Heart left ventricle (tissue), 16 donors: ENCODE measurements at regions not wholly inside any gene's neighbourhood (a gene's known extent, or its start where the extent isn't known, plus 50 kb on each side); places are given as distances from the start of the nearest gene placed in this dataset.

ENCODE experiments used
- ATAC-seq, 4 donors: fragments of 200-7000 bp; cut with Tn5 transposase; one replicate each; pipeline ENCODE4 v1.9.1; 2020 to 2022; ENCODE audit warnings: moderate library complexity in 4 of 4, mild to moderate bottlenecking in 3 of 4, moderate number of reproducible peaks in 1 of 4
- DNase-seq, 5 donors: peaks; one replicate each; pipeline ENCODE4 v3.0.0-alpha.2; 2020
- H3K27ac ChIP-seq, 12 donors: fragments of 200-600 bp; sonication (generic) in 4 of 12; one replicate each; pipeline versions ENCODE4 v1.5.0 to v1.8.0; 2016 to 2022; ENCODE audit warnings: mild to moderate bottlenecking in 2 of 12
- H3K27me3 ChIP-seq, 9 donors: fragments of 200-600 bp; sonication (generic) in 2 of 9; one replicate each; pipeline versions ENCODE4 v1.5.1 to v1.8.0; 2016 to 2022; ENCODE audit warnings: mild to moderate bottlenecking in 3 of 9
- H3K36me3 ChIP-seq, 9 donors: fragments of 200-600 bp; sonication (generic) in 2 of 9; one replicate each; pipeline versions ENCODE4 v1.5.0 to v1.8.0; 2018 to 2022; ENCODE audit warnings: mild to moderate bottlenecking in 2 of 9
- H3K4me1 ChIP-seq, 12 donors: fragments of 200-600 bp; sonication (generic) in 4 of 12; one replicate each; pipeline versions ENCODE4 v1.5.0 to v1.8.0; 2016 to 2022; ENCODE audit warnings: mild to moderate bottlenecking in 3 of 12
- H3K4me3 ChIP-seq, 12 donors: fragments of 200-600 bp; sonication (generic) in 4 of 12; one replicate each; pipeline versions ENCODE4 v1.5.0 to v1.8.0; 2017 to 2022; ENCODE audit warnings: mild to moderate bottlenecking in 9 of 12, moderate library complexity in 4 of 12
- H3K9me3 ChIP-seq, 12 donors: fragments of 200-600 bp; sonication (generic) in 4 of 12; one replicate each; pipeline versions ENCODE4 v1.5.0 to v1.8.0; 2016 to 2022; ENCODE audit warnings: mild to moderate bottlenecking in 1 of 12
- POLR2A ChIP-seq, 2 donors: fragments of 450-650 bp; IDR thresholded peaks; one replicate each; pipeline ENCODE4 v1.6.1; 2017; ENCODE audit warnings: antibody characterized with exemption in 2 of 2, mild to moderate bottlenecking in 2 of 2, moderate library complexity in 2 of 2
- WGBS, 4 donors: extraction: QIAGEN DNeasy Blood & Tissue Kit in 2 of 4; methylation state at CpG; one replicate each; pipeline versions ENCODE4 v1.1.5 to v1.1.7; 2013 to 2018; 5-methylcytosine and 5-hydroxymethylcytosine counted together
- intact Hi-C, 10 donors: fragments of 100-400 bp; cut with DNase I; formaldehyde crosslinking; loops; one replicate each; pipeline versions ENCODE4 v1.11.1 to v1.14.2; 2022
- TF ChIP-seq, protein P1 (sequence below), 12 donors: fragments of 200-600 bp; sonication (generic) in 4 of 12; IDR thresholded peaks; one replicate each; pipeline versions ENCODE4 v1.5.0 to v1.8.0; 2018 to 2022; ENCODE audit warnings: antibody characterized with exemption in 12 of 12, mild to moderate bottlenecking in 5 of 12
- donor health status: ischemic (EF 13 %, LVEDD 7.1; RV severe dilation, severe dysfunction).
- donor health status: healthy with polysubstance abuse.
- donor health status: DM: no; HTN: yes; CAD: no.
- donor health status: DM: no; HTN: no; CAD: no.
- donor health status: ischemic (EF 25% LVEDD 6.9; RV normal size, moderate dysfunction).
- donor health status: ischemic (EF 25% LVEDD 5.7; RV mildly dilated, moderate dysfunction).
- donor health status: healthy.
- donor health status: DM: yes; HTN: yes; CAD: no.
- donor health status: ischemic (EF 35%, LVEDD 5.7; RV mildly dilated, moderate dysfunction).
- donor health status: nonischemic (EF 11% LVEDD 7.7; RV severe dilation, severe dysfunction).
- donor health status: DM: yes; HTN: yes; CAD: no.
- donor health status: PGD.
- donor health status: ischemic (EF 29% LVEDD 5.4; RV normal size, mild dysfunction).
- donor health status: nonischemic (EF 23%, LVEDD 6.1; RV moderate dilation, normal function).

DNA sequence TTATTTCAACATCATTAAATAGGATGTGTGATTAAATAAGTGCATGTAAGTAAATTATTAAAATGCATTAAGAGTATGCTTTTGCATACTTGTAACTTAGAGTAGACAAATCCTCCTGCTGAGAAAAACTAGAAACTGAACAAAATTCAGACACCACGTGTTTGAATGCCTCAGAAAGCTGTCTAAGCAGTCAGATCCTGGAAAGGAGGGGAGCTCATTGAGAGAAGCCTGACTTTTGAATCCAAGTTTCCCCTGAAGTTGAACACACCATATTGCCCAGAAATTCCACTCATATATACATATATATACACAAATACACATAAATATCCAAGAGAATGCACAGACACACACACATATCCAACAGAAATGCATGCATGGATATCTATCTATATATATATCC lies 190.0 kb upstream of the BMP2 start:
- H3K27me3 ChIP-seq = peaks cover 0 to 4% (median 0%) of the 10 kb centered on the region in 9 donors
- TF ChIP-seq POLR2A (IDR thresholded peaks at IDR 0.05) = no peak
- TF ChIP-seq, protein P1, sequence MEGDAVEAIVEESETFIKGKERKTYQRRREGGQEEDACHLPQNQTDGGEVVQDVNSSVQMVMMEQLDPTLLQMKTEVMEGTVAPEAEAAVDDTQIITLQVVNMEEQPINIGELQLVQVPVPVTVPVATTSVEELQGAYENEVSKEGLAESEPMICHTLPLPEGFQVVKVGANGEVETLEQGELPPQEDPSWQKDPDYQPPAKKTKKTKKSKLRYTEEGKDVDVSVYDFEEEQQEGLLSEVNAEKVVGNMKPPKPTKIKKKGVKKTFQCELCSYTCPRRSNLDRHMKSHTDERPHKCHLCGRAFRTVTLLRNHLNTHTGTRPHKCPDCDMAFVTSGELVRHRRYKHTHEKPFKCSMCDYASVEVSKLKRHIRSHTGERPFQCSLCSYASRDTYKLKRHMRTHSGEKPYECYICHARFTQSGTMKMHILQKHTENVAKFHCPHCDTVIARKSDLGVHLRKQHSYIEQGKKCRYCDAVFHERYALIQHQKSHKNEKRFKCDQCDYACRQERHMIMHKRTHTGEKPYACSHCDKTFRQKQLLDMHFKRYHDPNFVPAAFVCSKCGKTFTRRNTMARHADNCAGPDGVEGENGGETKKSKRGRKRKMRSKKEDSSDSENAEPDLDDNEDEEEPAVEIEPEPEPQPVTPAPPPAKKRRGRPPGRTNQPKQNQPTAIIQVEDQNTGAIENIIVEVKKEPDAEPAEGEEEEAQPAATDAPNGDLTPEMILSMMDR (IDR thresholded peaks at IDR 0.05) = no peak
- H3K36me3 ChIP-seq = no peaks in the 10 kb centered on the region
- peaks cover 0 to 11% (median 0%) of the 10 kb centered on the region in 12 donors for H3K4me1 ChIP-seq
- no peak overlapping the region for H3K27ac ChIP-seq
- no peak for ATAC-seq
- DNase-seq = no peak
- WGBS, 4 donors = 34 to 63% (median 58%) methylated on average over 1 of the region's 1 CpG
- intact Hi-C loops = no loop called here
- no peaks in the 10 kb centered on the region for H3K9me3 ChIP-seq
- no peak overlapping the region for H3K4me3 ChIP-seq

DNA sequence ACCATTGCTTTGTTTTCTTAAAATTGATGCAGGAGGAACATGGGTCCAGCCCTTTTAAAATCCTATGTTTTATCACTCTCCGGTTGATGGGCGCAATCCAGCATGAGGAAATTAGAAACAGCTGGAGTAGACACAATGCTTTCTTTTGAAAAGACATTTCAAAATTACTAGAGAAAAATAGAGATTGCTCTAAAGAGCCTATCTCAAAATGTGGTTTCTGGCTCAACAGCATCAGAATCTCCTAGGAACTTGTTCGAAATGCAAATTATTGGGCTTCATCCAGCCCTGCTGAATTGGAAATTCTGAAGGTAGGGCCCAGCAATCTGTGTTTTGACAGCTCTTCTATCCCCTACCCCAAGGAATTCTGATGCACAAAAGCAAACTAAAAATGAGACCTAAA lies 190.8 kb upstream of the BMP2 start:
- Histone ChIP-seq H3K4me3 (no peak overlapping the region), H3K4me1 (peaks cover 0 to 11% (median 0%) of the 10 kb centered on the region in 12 donors), H3K27ac (no peak overlapping the region), H3K36me3 (no peaks in the 10 kb centered on the region), H3K27me3 (peaks cover 0 to 4% (median 0%) of the 10 kb centered on the region in 9 donors), H3K9me3 (no peaks in the 10 kb centered on the region)
- ATAC-seq (peak in 1 of 4 donors; percentile 25), DNase-seq (no peak)
- intact Hi-C loops = no loop called here
- TF ChIP-seq, protein P1 (IDR thresholded peaks at IDR 0.05) = no peak
- no peak for TF ChIP-seq POLR2A (IDR thresholded peaks at IDR 0.05)
- WGBS, 4 donors = 62 to 76% (median 74%) methylated on average over 3 of the region's 3 CpGs

DNA sequence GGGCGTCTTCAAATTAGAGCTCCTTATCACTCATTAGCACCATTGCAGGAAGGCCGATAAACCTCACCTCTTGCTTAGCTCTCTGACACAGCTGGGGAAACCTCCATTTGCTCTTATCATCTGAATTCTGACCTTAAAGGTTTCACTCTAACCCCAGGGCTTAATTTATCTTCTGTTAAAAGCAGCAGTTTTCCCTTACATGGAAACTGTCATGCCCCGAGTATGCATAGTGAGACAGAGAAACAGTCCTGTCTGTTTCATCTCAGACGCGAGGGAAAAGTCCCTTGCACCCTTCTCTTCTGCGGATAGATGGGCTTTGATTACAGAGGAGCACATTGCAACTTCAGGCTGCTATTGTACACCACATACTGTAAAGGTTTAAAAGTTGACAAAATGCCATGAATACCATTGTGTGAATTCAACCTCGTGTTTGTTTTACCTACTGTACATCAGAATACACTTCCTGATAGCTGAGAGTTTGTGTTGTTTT lies 191.5 kb upstream of the BMP2 start:
- ATAC-seq (no peak), DNase-seq (no peak)
- TF ChIP-seq, protein P1 (IDR thresholded peaks at IDR 0.05) = no peak
- no peak for TF ChIP-seq POLR2A (IDR thresholded peaks at IDR 0.05)
- Histone ChIP-seq H3K4me3 (no peak overlapping the region), H3K9me3 (no peaks in the 10 kb centered on the region), H3K27ac (no peak overlapping the region), H3K27me3 (peaks cover 0 to 4% (median 0%) of the 10 kb centered on the region in 9 donors), H3K4me1 (peaks cover 0 to 11% (median 0%) of the 10 kb centered on the region in 12 donors), H3K36me3 (no peaks in the 10 kb centered on the region)
- intact Hi-C loops = no loop called here
- WGBS, 4 donors = 25% methylated on average over 7 of the region's 7 CpGs

DNA sequence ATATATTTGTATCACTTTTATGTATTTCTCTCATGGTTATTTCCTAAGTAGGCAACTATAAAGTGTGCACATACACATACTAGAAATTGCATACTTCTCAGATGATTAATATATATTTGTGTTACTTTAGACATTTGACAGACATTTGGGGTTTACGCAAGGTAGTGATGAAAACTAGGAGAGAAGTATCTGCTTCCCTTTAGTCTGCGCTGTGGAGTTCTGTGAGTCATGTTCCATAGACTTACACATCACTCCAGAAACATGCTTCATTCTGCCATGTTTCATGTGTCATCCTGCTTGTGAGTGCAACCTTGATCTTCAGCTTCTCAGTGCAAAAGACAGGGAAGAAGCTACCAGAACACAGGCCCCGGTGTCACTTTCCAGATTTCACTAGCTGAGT lies 200.7 kb upstream of the BMP2 start:
- no peak for DNase-seq
- intact Hi-C loops = no loop called here
- 64 to 81% (median 78%) methylated on average over 3 of the region's 3 CpGs for WGBS, 4 donors
- Histone ChIP-seq H3K4me1 (no peaks in the 10 kb centered on the region), H3K27me3 (no peaks in the 10 kb centered on the region), H3K4me3 (no peak overlapping the region), H3K36me3 (no peaks in the 10 kb centered on the region), H3K27ac (no peak overlapping the region), H3K9me3 (no peaks in the 10 kb centered on the region)
- ATAC-seq = no peak
- TF ChIP-seq, protein P1 (IDR thresholded peaks at IDR 0.05) = no peak
- TF ChIP-seq POLR2A (IDR thresholded peaks at IDR 0.05) = no peak
